ACC112 (cell line): ENCODE measurements at regions not wholly inside any gene's neighbourhood (a gene's known extent, or its start where the extent isn't known, plus 50 kb on each side); places are given as distances from the start of the nearest gene placed in this dataset.
"Not testable (repeated sequence)": the region's sequence is repeated elsewhere in the genome, so short reads cannot be mapped to it uniquely, and the experiment has no call there.

Source experiments
- H2AFZ ChIP-seq: fragments of 200-600 bp; sonication (generic); one replicate; pipeline ENCODE4 v1.6.0; 2017; ENCODE audit warnings: antibody characterized with exemption, low read length; ENCODE audit not compliant: unreplicated experiment
- H3K27ac ChIP-seq: fragments of 200-600 bp; sonication (generic); 2 replicates; pipeline ENCODE4 v1.5.1; 2014; ENCODE audit warnings: low read depth, mild to moderate bottlenecking, antibody characterized with exemption, low read length, moderate library complexity
- H3K27me3 ChIP-seq: fragments of 200-600 bp; sonication (generic); 2 replicates; pipeline ENCODE4 v1.6.1; 2014; ENCODE audit warnings: mild to moderate bottlenecking, antibody characterized with exemption, low read length, moderate library complexity, mixed read lengths; ENCODE audit not compliant: insufficient read depth
- H3K36me3 ChIP-seq: fragments of 200-600 bp; sonication (generic); 2 replicates; pipeline ENCODE4 v1.6.1; 2016; ENCODE audit warnings: mild to moderate bottlenecking, antibody characterized with exemption, low read length, moderate library complexity, mixed read lengths; ENCODE audit not compliant: insufficient read depth
- H3K4me1 ChIP-seq: fragments of 200-600 bp; sonication (generic); one replicate; pipeline ENCODE4 v1.6.1; 2016; ENCODE audit warnings: low read length, mixed read lengths; ENCODE audit not compliant: insufficient read depth, unreplicated experiment, control insufficient read depth
- H3K4me3 ChIP-seq: fragments of 200-600 bp; sonication (generic); 2 replicates; pipeline ENCODE4 v1.5.1; 2014; ENCODE audit warnings: mild to moderate bottlenecking, low read depth, low read length
- H3K79me2 ChIP-seq: fragments of 200-600 bp; sonication (generic); one replicate; pipeline ENCODE4 v1.6.0; 2016; ENCODE audit warnings: low read length; ENCODE audit not compliant: control insufficient read depth, unreplicated experiment, insufficient read depth

- Histone ChIP-seq H3K79me2 (no peaks in the 10 kb centered on the region), H2AFZ (no peak overlapping the region), H3K4me3 (no peak overlapping the region), H3K27ac (no peak overlapping the region), H3K4me1 (no peaks in the 10 kb centered on the region), H3K36me3 (no peaks in the 10 kb centered on the region), H3K27me3 (peaks cover 57% of the 10 kb centered on the region)
These were observed 115.6 kb upstream of the NKX1-1 start for GRCh38 chr4:1521821-1522361.

- H3K4me3 ChIP-seq = peak overlapping the region; percentile 65
- not testable (repeated sequence) for H3K4me1 ChIP-seq, H3K27ac ChIP-seq, H3K36me3 ChIP-seq, H3K79me2 ChIP-seq
- H3K27me3 ChIP-seq = peaks cover 61% of the 10 kb centered on the region
- peak overlapping the region; percentile 78 for H2AFZ ChIP-seq
These were observed 114.7 kb upstream of the NKX1-1 start for GRCh38 chr4:1520795-1521576.

GRCh38 chr4:1519787-1520661 is 113.8 kb upstream of the NKX1-1 start:
- Histone ChIP-seq H2AFZ (no peak overlapping the region), H3K4me1 (no peaks in the 10 kb centered on the region), H3K27ac (no peak overlapping the region), H3K36me3 (no peaks in the 10 kb centered on the region), H3K79me2 (no peaks in the 10 kb centered on the region), H3K27me3 (peaks cover 58% of the 10 kb centered on the region), H3K4me3 (no peak overlapping the region)

GRCh38 chr4:1518997-1519700 is 112.9 kb upstream of the NKX1-1 start:
- H2AFZ ChIP-seq = no peak overlapping the region
- no peak overlapping the region for H3K4me3 ChIP-seq
- H3K27me3 ChIP-seq = peaks cover 49% of the 10 kb centered on the region
- H3K4me1 ChIP-seq = no peaks in the 10 kb centered on the region
- no peaks in the 10 kb centered on the region for H3K36me3 ChIP-seq
- H3K79me2 ChIP-seq = no peaks in the 10 kb centered on the region
- no peak overlapping the region for H3K27ac ChIP-seq

- Histone ChIP-seq H3K36me3 (no peaks in the 10 kb centered on the region), H3K27ac (no peak overlapping the region), H3K27me3 (peaks cover 48% of the 10 kb centered on the region), H3K79me2 (no peaks in the 10 kb centered on the region), H3K4me3 (no peak overlapping the region), H2AFZ (no peak overlapping the region), H3K4me1 (no peaks in the 10 kb centered on the region)
These were observed 111.6 kb upstream of the NKX1-1 start for GRCh38 chr4:1517592-1518411.

GRCh38 chr4:1516881-1517480 is 110.7 kb upstream of the NKX1-1 start:
- Histone ChIP-seq H3K79me2 (no peaks in the 10 kb centered on the region), H3K4me1 (no peaks in the 10 kb centered on the region), H2AFZ (no peak overlapping the region), H3K27me3 (peaks cover 48% of the 10 kb centered on the region), H3K4me3 (no peak overlapping the region), H3K27ac (no peak overlapping the region), H3K36me3 (no peaks in the 10 kb centered on the region)

- H3K79me2 ChIP-seq = no peaks in the 10 kb centered on the region
- no peak overlapping the region for H2AFZ ChIP-seq
- H3K27me3 ChIP-seq = peaks cover 46% of the 10 kb centered on the region
- no peak overlapping the region for H3K4me3 ChIP-seq
- H3K27ac ChIP-seq = no peak overlapping the region
- no peaks in the 10 kb centered on the region for H3K36me3 ChIP-seq
- H3K4me1 ChIP-seq = no peaks in the 10 kb centered on the region
These were observed 110.0 kb upstream of the NKX1-1 start for GRCh38 chr4:1516261-1516660.

GRCh38 chr4:1515763-1516162 is 109.5 kb upstream of the NKX1-1 start:
- Histone ChIP-seq H3K27me3 (peaks cover 44% of the 10 kb centered on the region), H3K36me3 (no peaks in the 10 kb centered on the region), H3K27ac (no peak overlapping the region), H3K4me3 (no peak overlapping the region), H3K79me2 (no peaks in the 10 kb centered on the region), H2AFZ (no peak overlapping the region), H3K4me1 (no peaks in the 10 kb centered on the region)

- H2AFZ ChIP-seq = no peak overlapping the region
- H3K27me3 ChIP-seq = peaks cover 44% of the 10 kb centered on the region
- H3K4me1 ChIP-seq = no peaks in the 10 kb centered on the region
- no peaks in the 10 kb centered on the region for H3K79me2 ChIP-seq
- no peak overlapping the region for H3K27ac ChIP-seq
- no peak overlapping the region for H3K4me3 ChIP-seq
- no peaks in the 10 kb centered on the region for H3K36me3 ChIP-seq
These were observed 108.9 kb upstream of the NKX1-1 start for GRCh38 chr4:1515156-1515555.
